CD14-positive monocyte (primary cell): ENCODE measurements at regions not wholly inside any gene's neighbourhood (a gene's known extent, or its start where the extent isn't known, plus 50 kb on each side); places are given as distances from the start of the nearest gene placed in this dataset.

Source experiments
- DNase-seq, 3 donors: peaks; one replicate each; pipeline ENCODE4 v3.0.0-alpha.2; 2011 to 2022
- H2AFZ ChIP-seq: 2 replicates; pipeline ENCODE4 v1.6.0; 2012; ENCODE audit warnings: mild to moderate bottlenecking, low read depth, low read length, inconsistent platforms; ENCODE audit not compliant: insufficient read depth, poor library complexity, severe bottlenecking
- H3K27ac ChIP-seq, 2 donors: 1 replicate in 1 of 2; 2 replicates in 1 of 2; pipeline ENCODE4 v1.5.1; 2012 to 2013; ENCODE audit warnings: low read length in 2 of 2, control low read depth in 1 of 2, inconsistent platforms in 1 of 2, low read depth in 1 of 2, mild to moderate bottlenecking in 1 of 2
- H3K27me3 ChIP-seq, 2 donors: one replicate each; pipeline versions ENCODE4 v1.6.0 to v1.6.1; 2011 to 2013; ENCODE audit warnings: low read length in 2 of 2; ENCODE audit not compliant: control insufficient read depth in 2 of 2, insufficient read depth in 2 of 2
- H3K36me3 ChIP-seq, 2 donors: replicated peaks in 1 of 2; 1 replicate in 1 of 2; 2 replicates in 1 of 2; pipeline versions ENCODE4 v1.5.1 to v1.6.1; 2012 to 2013; ENCODE audit warnings: low read length in 2 of 2, control low read depth in 1 of 2, inconsistent platforms in 1 of 2, mild to moderate bottlenecking in 1 of 2; ENCODE audit not compliant: insufficient read depth in 2 of 2, control insufficient read depth in 1 of 2
- H3K4me1 ChIP-seq, 2 donors: 1 replicate in 1 of 2; 2 replicates in 1 of 2; pipeline versions ENCODE4 v1.5.1 to v1.6.1; 2012 to 2013; ENCODE audit warnings: low read length in 2 of 2, control low read depth in 1 of 2, inconsistent platforms in 1 of 2, mild to moderate bottlenecking in 1 of 2, moderate library complexity in 1 of 2; ENCODE audit not compliant: insufficient read depth in 2 of 2, control insufficient read depth in 1 of 2
- H3K4me2 ChIP-seq: replicated peaks from 2 replicates; pipeline ENCODE3; 2012; ENCODE audit warnings: low read length, moderate library complexity, mild to moderate bottlenecking; ENCODE audit not compliant: poor library complexity, severe bottlenecking; ENCODE audit errors: extremely low read depth
- H3K4me3 ChIP-seq, 3 experiments: fragments of 200-600 bp in 1 of 3; sonication (generic) in 1 of 3; replicated peaks in 1 of 3; 1 replicate in 2 of 3; 2 replicates in 1 of 3; pipeline ENCODE4 v1.5.1; 2011 to 2013; ENCODE audit warnings: low read length in 3 of 3, mild to moderate bottlenecking in 3 of 3, control low read depth in 2 of 3, low read depth in 2 of 3, inconsistent platforms in 1 of 3, moderate library complexity in 1 of 3
- H3K79me2 ChIP-seq: 2 replicates; pipeline ENCODE4 v1.6.0; 2012; ENCODE audit warnings: mild to moderate bottlenecking, control low read depth, inconsistent platforms, low read length, moderate library complexity; ENCODE audit not compliant: insufficient read depth
- H3K9ac ChIP-seq: 2 replicates; pipeline ENCODE4 v1.6.0; 2017; ENCODE audit warnings: low read length, mild to moderate bottlenecking; ENCODE audit not compliant: insufficient read depth, poor library complexity, severe bottlenecking
- H3K9me3 ChIP-seq, 2 donors: replicated peaks in 1 of 2; 1 replicate in 1 of 2; 2 replicates in 1 of 2; pipeline versions ENCODE4 v1.5.1 to v1.6.1; 2012 to 2013; ENCODE audit warnings: low read length in 2 of 2, control low read depth in 1 of 2; ENCODE audit not compliant: control insufficient read depth in 1 of 2, insufficient read depth in 1 of 2
- H4K20me1 ChIP-seq: 2 replicates; pipeline ENCODE4 v1.6.0; 2012; ENCODE audit warnings: mild to moderate bottlenecking, low read length, control low read depth, moderate library complexity; ENCODE audit not compliant: insufficient read depth
- H3K27ac Mint-ChIP-seq, 7 donors: one replicate each; pipeline ENCODE4 v1.8.0; 2020; ENCODE audit warnings: mild to moderate bottlenecking in 7 of 7, mixed read lengths in 7 of 7, moderate library complexity in 6 of 7, inconsistent platforms in 2 of 7
- H3K27me3 Mint-ChIP-seq, 3 donors: one replicate each; pipeline ENCODE4 v1.8.0; 2021 to 2022; ENCODE audit warnings: low read depth in 3 of 3, mild to moderate bottlenecking in 3 of 3, mixed read lengths in 3 of 3, moderate library complexity in 3 of 3, inconsistent platforms in 1 of 3
- H3K36me3 Mint-ChIP-seq, 2 donors: one replicate each; pipeline ENCODE4 v1.8.0; 2020; ENCODE audit warnings: mixed read lengths in 2 of 2, inconsistent platforms in 1 of 2, mild to moderate bottlenecking in 1 of 2
- H3K4me1 Mint-ChIP-seq: one replicate; pipeline ENCODE4 v1.8.0; 2020; ENCODE audit warnings: mild to moderate bottlenecking, mixed read lengths
- H3K4me3 Mint-ChIP-seq, 2 donors: one replicate each; pipeline ENCODE4 v1.8.0; 2020; ENCODE audit warnings: mild to moderate bottlenecking in 2 of 2, mixed read lengths in 2 of 2, moderate library complexity in 1 of 2
- H3K9me3 Mint-ChIP-seq, 7 donors: one replicate each; pipeline ENCODE4 v1.8.0; 2020 to 2022; ENCODE audit warnings: mixed read lengths in 7 of 7, mild to moderate bottlenecking in 6 of 7, moderate library complexity in 6 of 7, inconsistent platforms in 2 of 7
- WGBS: methylation state at CpG from one replicate; pipeline ENCODE4 v1.1.5; 2013; ENCODE audit warnings: missing lambda C conversion rate; ENCODE audit not compliant: insufficient coverage; 5-methylcytosine and 5-hydroxymethylcytosine counted together
- intact Hi-C, 2 donors: fragments of 100-400 bp; cut with micrococcal nuclease; formaldehyde crosslinking; loops; one replicate each; pipeline versions ENCODE4 v1.15.0 to v1.15.1; 2023
- TF ChIP-seq, protein P1 (sequence below): fragments of 200-600 bp; IDR thresholded peaks from one replicate; pipeline ENCODE4 v1.8.0; 2022; ENCODE audit warnings: antibody characterized with exemption, mild to moderate bottlenecking

DNA sequence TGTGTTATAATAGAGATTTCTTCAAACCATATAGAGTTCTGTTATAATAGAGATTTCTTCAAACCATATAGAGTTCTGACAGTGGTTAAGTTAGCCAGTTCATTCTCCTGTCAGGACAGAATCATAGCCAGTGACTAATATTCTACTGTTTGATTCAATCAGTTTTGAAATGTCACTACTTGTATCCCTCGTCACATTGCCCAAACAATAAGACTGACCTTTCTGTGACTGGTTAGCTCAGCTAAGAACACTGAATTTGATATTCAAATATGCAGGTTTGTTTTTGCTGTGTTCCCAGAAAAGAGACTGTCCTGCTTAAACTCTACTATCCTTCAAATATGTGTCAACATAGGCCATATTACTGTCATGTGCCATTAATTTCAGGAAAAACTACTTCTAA, 74.4 kb downstream of the ALG10B start:
- H3K9me3 Mint-ChIP-seq: peaks cover 2 to 7% (median 4%) of the 10 kb centered on the region in 7 donors
- Histone ChIP-seq H4K20me1 (no peaks in the 10 kb centered on the region), H3K27me3 (no peaks in the 10 kb centered on the region), H3K79me2 (no peaks in the 10 kb centered on the region), H3K4me1 (peaks cover 27 to 42% of the 10 kb centered on the region in 2 donors), H3K9me3 (no peaks in the 10 kb centered on the region), H2AFZ (peak overlapping the region; percentile 19), H3K36me3 (no peaks in the 10 kb centered on the region), H3K4me3 (no peak overlapping the region), H3K4me2 (no peak overlapping the region), H3K27ac (no peak overlapping the region), H3K9ac (no peak overlapping the region)
- peaks cover 0 to 3% of the 10 kb centered on the region in 2 donors for H3K36me3 Mint-ChIP-seq
- DNase-seq: no peak
- TF ChIP-seq, protein P1, sequence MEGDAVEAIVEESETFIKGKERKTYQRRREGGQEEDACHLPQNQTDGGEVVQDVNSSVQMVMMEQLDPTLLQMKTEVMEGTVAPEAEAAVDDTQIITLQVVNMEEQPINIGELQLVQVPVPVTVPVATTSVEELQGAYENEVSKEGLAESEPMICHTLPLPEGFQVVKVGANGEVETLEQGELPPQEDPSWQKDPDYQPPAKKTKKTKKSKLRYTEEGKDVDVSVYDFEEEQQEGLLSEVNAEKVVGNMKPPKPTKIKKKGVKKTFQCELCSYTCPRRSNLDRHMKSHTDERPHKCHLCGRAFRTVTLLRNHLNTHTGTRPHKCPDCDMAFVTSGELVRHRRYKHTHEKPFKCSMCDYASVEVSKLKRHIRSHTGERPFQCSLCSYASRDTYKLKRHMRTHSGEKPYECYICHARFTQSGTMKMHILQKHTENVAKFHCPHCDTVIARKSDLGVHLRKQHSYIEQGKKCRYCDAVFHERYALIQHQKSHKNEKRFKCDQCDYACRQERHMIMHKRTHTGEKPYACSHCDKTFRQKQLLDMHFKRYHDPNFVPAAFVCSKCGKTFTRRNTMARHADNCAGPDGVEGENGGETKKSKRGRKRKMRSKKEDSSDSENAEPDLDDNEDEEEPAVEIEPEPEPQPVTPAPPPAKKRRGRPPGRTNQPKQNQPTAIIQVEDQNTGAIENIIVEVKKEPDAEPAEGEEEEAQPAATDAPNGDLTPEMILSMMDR: no peak
- intact Hi-C loops: no loop called here
- no CpG with 5 or more reads among the region's 1 CpG for WGBS
- no peak overlapping the region for H3K4me3 Mint-ChIP-seq
- peaks cover 33% of the 10 kb centered on the region for H3K4me1 Mint-ChIP-seq
- no peaks in the 10 kb centered on the region for H3K27me3 Mint-ChIP-seq
- H3K27ac Mint-ChIP-seq: no peak overlapping the region

DNA sequence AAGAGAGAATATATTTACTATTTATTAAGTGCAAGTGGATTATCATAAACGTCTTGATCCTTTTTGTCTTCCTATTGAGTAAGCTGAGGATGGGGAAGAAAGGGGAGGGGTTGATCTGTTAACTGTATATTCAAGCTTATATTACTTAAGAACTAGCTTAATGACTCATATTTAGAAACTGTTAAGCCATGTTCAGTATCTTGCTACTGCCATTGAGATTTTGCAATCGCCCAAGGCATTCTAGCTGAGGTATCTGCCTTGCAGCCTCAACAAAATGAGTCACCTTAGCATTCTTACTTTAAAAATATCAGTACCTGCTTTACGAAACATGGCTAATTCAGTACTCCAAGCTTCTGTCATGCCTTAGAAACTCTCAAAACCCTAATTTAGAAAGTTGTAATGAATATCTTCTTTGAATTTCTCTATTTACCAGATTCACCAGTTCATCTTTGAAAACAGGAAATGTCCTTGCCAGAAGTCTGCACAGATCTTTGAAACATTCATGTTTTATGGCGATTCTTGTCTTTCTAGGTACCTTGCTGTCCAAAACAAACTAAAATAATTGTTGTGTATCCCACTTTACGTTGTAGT, 76.1 kb downstream of the ALG10B start:
- Histone ChIP-seq H3K9me3 (peaks cover 0 to 5% of the 10 kb centered on the region in 2 donors), H3K9ac (no peak overlapping the region), H3K4me2 (peak overlapping the region; percentile 66), H3K79me2 (no peaks in the 10 kb centered on the region), H3K36me3 (no peaks in the 10 kb centered on the region), H3K4me3 (peak overlapping the region in 1 of 3 experiments; percentile 52), H3K4me1 (peaks cover 14 to 25% of the 10 kb centered on the region in 2 donors), H4K20me1 (no peaks in the 10 kb centered on the region), H2AFZ (peak overlapping the region; percentile 38), H3K27ac (peak overlapping the region in 1 of 2 donors; percentile 78), H3K27me3 (no peaks in the 10 kb centered on the region)
- Mint-ChIP-seq H3K9me3 (peaks cover 2 to 17% (median 11%) of the 10 kb centered on the region in 7 donors), H3K4me3 (no peak overlapping the region), H3K27me3 (no peaks in the 10 kb centered on the region), H3K36me3 (peaks cover 0 to 3% of the 10 kb centered on the region in 2 donors), H3K27ac (peak overlapping the region; percentile 74 to 92 (median 87)), H3K4me1 (peaks cover 22% of the 10 kb centered on the region)
- intact Hi-C loops: no loop called here
- DNase-seq: peak; percentile 84 to 98 (median 96)
- 21% methylated on average over 2 of the region's 5 CpGs for WGBS
- TF ChIP-seq, protein P1: no peak
